Rectal smooth muscle tissue (tissue), 1 donor: ENCODE measurements at regions not wholly inside any gene's neighbourhood (a gene's known extent, or its start where the extent isn't known, plus 50 kb on each side); places are given as distances from the start of the nearest gene placed in this dataset.

Experiments used
- H3K27ac ChIP-seq: one replicate; pipeline ENCODE4 v1.7.0; 2013; ENCODE audit warnings: low read depth, low read length, inconsistent platforms
- H3K27me3 ChIP-seq: one replicate; pipeline ENCODE4 v1.7.0; 2013; ENCODE audit warnings: low read length; ENCODE audit not compliant: control insufficient read depth, insufficient read depth
- H3K36me3 ChIP-seq: one replicate; pipeline ENCODE4 v1.7.0; 2013; ENCODE audit warnings: low read length; ENCODE audit not compliant: control insufficient read depth, insufficient read depth
- H3K4me1 ChIP-seq: one replicate; pipeline ENCODE4 v1.7.0; 2013; ENCODE audit warnings: low read length; ENCODE audit not compliant: control insufficient read depth, insufficient read depth
- H3K4me3 ChIP-seq: one replicate; pipeline ENCODE4 v1.7.0; 2013; ENCODE audit warnings: low read length
- H3K9ac ChIP-seq: one replicate; pipeline ENCODE4 v1.7.0; 2013; ENCODE audit warnings: low read length

GRCh38 chr16:64365448-64365931 lies 756.4 kb downstream of the CDH11 start:
- Histone ChIP-seq H3K36me3 (no peaks in the 10 kb centered on the region), H3K4me1 (no peaks in the 10 kb centered on the region), H3K4me3 (no peak overlapping the region), H3K9ac (no peak overlapping the region), H3K27ac (no peak overlapping the region), H3K27me3 (no peaks in the 10 kb centered on the region)

GRCh38 chr16:64364894-64365293 lies 757.0 kb downstream of the CDH11 start:
- H3K36me3 ChIP-seq = no peaks in the 10 kb centered on the region
- H3K27me3 ChIP-seq = no peaks in the 10 kb centered on the region
- no peak overlapping the region for H3K27ac ChIP-seq
- H3K4me3 ChIP-seq = no peak overlapping the region
- H3K4me1 ChIP-seq = no peaks in the 10 kb centered on the region
- no peak overlapping the region for H3K9ac ChIP-seq

- H3K27me3 ChIP-seq = no peaks in the 10 kb centered on the region
Measured at GRCh38 chr16:64364416-64364815, 757.4 kb downstream of the CDH11 start.

GRCh38 chr16:64364016-64364415 lies 757.8 kb downstream of the CDH11 start:
- Histone ChIP-seq H3K36me3 (no peaks in the 10 kb centered on the region), H3K9ac (no peak overlapping the region), H3K27me3 (no peaks in the 10 kb centered on the region), H3K27ac (no peak overlapping the region), H3K4me3 (no peak overlapping the region), H3K4me1 (no peaks in the 10 kb centered on the region)

More at GRCh38 chr16:64364416-64364815, 757.4 kb downstream of the CDH11 start:
- Histone ChIP-seq H3K4me3 (no peak overlapping the region), H3K36me3 (no peaks in the 10 kb centered on the region), H3K9ac (no peak overlapping the region), H3K27ac (no peak overlapping the region), H3K4me1 (no peaks in the 10 kb centered on the region)

GRCh38 chr16:64363039-64363438 lies 758.8 kb downstream of the CDH11 start:
- H3K4me3 ChIP-seq = no peak overlapping the region
- H3K36me3 ChIP-seq = no peaks in the 10 kb centered on the region
- no peak overlapping the region for H3K27ac ChIP-seq
- H3K27me3 ChIP-seq = no peaks in the 10 kb centered on the region
- H3K4me1 ChIP-seq = no peaks in the 10 kb centered on the region
- H3K9ac ChIP-seq = no peak overlapping the region

GRCh38 chr16:64362193-64362592 lies 759.7 kb downstream of the CDH11 start:
- Histone ChIP-seq H3K4me3 (no peak overlapping the region), H3K4me1 (no peaks in the 10 kb centered on the region), H3K27me3 (no peaks in the 10 kb centered on the region), H3K36me3 (no peaks in the 10 kb centered on the region), H3K9ac (no peak overlapping the region), H3K27ac (no peak overlapping the region)

GRCh38 chr16:64361753-64362152 lies 760.1 kb downstream of the CDH11 start:
- Histone ChIP-seq H3K4me3 (no peak overlapping the region), H3K27ac (no peak overlapping the region), H3K27me3 (no peaks in the 10 kb centered on the region), H3K4me1 (no peaks in the 10 kb centered on the region), H3K9ac (no peak overlapping the region), H3K36me3 (no peaks in the 10 kb centered on the region)

- Histone ChIP-seq H3K27me3 (no peaks in the 10 kb centered on the region), H3K9ac (no peak overlapping the region), H3K27ac (no peak overlapping the region), H3K4me3 (no peak overlapping the region), H3K4me1 (no peaks in the 10 kb centered on the region), H3K36me3 (no peaks in the 10 kb centered on the region)
Measured at GRCh38 chr16:64358291-64358690, 763.6 kb downstream of the CDH11 start.

- Histone ChIP-seq H3K4me1 (no peaks in the 10 kb centered on the region), H3K4me3 (no peak overlapping the region), H3K27ac (no peak overlapping the region), H3K27me3 (no peaks in the 10 kb centered on the region), H3K36me3 (no peaks in the 10 kb centered on the region), H3K9ac (no peak overlapping the region)
Measured at GRCh38 chr16:64356267-64356666, 765.6 kb downstream of the CDH11 start.

- no peaks in the 10 kb centered on the region for H3K36me3 ChIP-seq
- no peaks in the 10 kb centered on the region for H3K27me3 ChIP-seq
Measured at GRCh38 chr16:64352246-64352645, 769.6 kb downstream of the CDH11 start.

GRCh38 chr16:64351121-64351520 lies 770.7 kb downstream of the CDH11 start:
- no peaks in the 10 kb centered on the region for H3K27me3 ChIP-seq
- no peaks in the 10 kb centered on the region for H3K36me3 ChIP-seq
- H3K9ac ChIP-seq = no peak overlapping the region
- H3K4me1 ChIP-seq = no peaks in the 10 kb centered on the region
- H3K4me3 ChIP-seq = no peak overlapping the region
- no peak overlapping the region for H3K27ac ChIP-seq

More at GRCh38 chr16:64352246-64352645, 769.6 kb downstream of the CDH11 start:
- H3K9ac ChIP-seq = no peak overlapping the region
- H3K4me3 ChIP-seq = no peak overlapping the region
- H3K4me1 ChIP-seq = no peaks in the 10 kb centered on the region
- H3K27ac ChIP-seq = no peak overlapping the region

- no peak overlapping the region for H3K27ac ChIP-seq
- no peaks in the 10 kb centered on the region for H3K36me3 ChIP-seq
- no peaks in the 10 kb centered on the region for H3K4me1 ChIP-seq
- H3K27me3 ChIP-seq = no peaks in the 10 kb centered on the region
- H3K9ac ChIP-seq = no peak overlapping the region
- no peak overlapping the region for H3K4me3 ChIP-seq
Measured at GRCh38 chr16:64346080-64346479, 775.8 kb downstream of the CDH11 start.

GRCh38 chr16:64345142-64345541 lies 776.7 kb downstream of the CDH11 start:
- no peaks in the 10 kb centered on the region for H3K36me3 ChIP-seq
- H3K9ac ChIP-seq = no peak overlapping the region
- H3K27me3 ChIP-seq = no peaks in the 10 kb centered on the region
- no peak overlapping the region for H3K27ac ChIP-seq
- no peaks in the 10 kb centered on the region for H3K4me1 ChIP-seq
- H3K4me3 ChIP-seq = no peak overlapping the region
